Parathyroid adenoma (tissue), 2 donors: ENCODE measurements at regions not wholly inside any gene's neighbourhood (a gene's known extent, or its start where the extent isn't known, plus 50 kb on each side); places are given as distances from the start of the nearest gene placed in this dataset.

Experiments used
- H2AFZ ChIP-seq: fragments of 300-600 bp; sonication (generic); one replicate; pipeline ENCODE4 v1.7.0; 2017; ENCODE audit warnings: antibody characterized with exemption, mild to moderate bottlenecking
- H3K27ac ChIP-seq: fragments of 300-600 bp; sonication (generic); one replicate; pipeline ENCODE4 v1.7.0; 2017
- H3K27me3 ChIP-seq: fragments of 300-600 bp; sonication (generic); one replicate; pipeline ENCODE4 v1.7.0; 2017; ENCODE audit warnings: low read length; ENCODE audit not compliant: control insufficient read depth, insufficient read depth
- H3K36me3 ChIP-seq: fragments of 300-600 bp; sonication (generic); one replicate; pipeline ENCODE4 v1.7.0; 2017; ENCODE audit warnings: low read length; ENCODE audit not compliant: control insufficient read depth, insufficient read depth
- H3K4me1 ChIP-seq: fragments of 300-600 bp; sonication (generic); one replicate; pipeline ENCODE4 v1.7.0; 2017; ENCODE audit warnings: control low read depth
- H3K4me2 ChIP-seq: fragments of 300-600 bp; sonication (generic); one replicate; pipeline ENCODE4 v1.7.0; 2017; ENCODE audit warnings: low read length
- H3K4me3 ChIP-seq: fragments of 300-600 bp; sonication (generic); one replicate; pipeline ENCODE4 v1.7.0; 2017; ENCODE audit warnings: low read depth, low read length
- H3K79me2 ChIP-seq: fragments of 300-600 bp; sonication (generic); one replicate; pipeline ENCODE4 v1.7.0; 2017; ENCODE audit warnings: control low read depth
- H3K9ac ChIP-seq: fragments of 300-600 bp; sonication (generic); one replicate; pipeline ENCODE4 v1.7.0; 2017; ENCODE audit warnings: mild to moderate bottlenecking
- H3K9me3 ChIP-seq: fragments of 300-600 bp; sonication (generic); one replicate; pipeline ENCODE4 v1.7.0; 2017; ENCODE audit warnings: low read length; ENCODE audit not compliant: control insufficient read depth
- TF ChIP-seq, protein P1 (sequence below): fragments of 300-600 bp; sonication (generic); IDR thresholded peaks from one replicate; pipeline ENCODE4 v1.7.0; 2017; ENCODE audit warnings: antibody characterized with exemption, mild to moderate bottlenecking
- donor health status: primary hyperparathyroidism.

DNA sequence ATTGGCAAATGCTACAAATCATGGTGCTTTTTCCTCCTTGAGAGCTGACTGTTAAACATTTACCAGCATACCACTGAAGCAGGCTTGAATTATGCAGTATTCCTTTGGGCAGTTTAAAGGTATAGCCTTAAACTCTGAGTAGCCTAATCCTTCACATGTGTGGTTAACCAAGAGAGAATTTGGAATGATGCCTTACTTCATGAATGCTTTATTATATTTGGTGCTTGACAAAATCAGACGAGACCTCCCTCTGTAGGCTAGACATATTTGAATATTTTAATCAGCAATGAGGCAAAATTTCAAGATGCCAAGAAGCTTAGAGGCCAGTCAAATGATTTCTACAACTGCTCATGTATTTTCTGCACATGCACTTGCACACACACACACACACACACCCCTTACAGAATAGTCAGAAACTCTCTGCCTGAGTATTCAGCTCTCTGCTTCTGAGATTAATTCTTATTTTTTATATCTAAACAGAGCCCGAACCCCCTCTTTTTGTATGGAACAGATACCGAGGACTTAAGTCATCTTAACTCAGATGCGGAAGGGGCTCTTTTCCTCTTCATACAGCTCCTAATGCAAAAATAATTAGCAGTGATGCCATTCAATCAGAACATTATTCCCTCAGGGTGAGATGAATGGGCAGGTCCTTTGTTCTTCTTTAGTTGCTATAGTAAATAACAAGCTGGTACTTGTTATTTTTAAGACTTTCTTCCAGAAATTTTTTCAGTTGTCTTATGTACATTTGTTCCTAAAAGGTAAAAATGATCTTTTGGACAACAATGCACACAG, 195.5 kb upstream of the TMC3 start:
- Histone ChIP-seq H3K27ac (no peak overlapping the region), H3K4me2 (no peak overlapping the region), H3K36me3 (no peaks in the 10 kb centered on the region), H3K4me3 (no peak overlapping the region), H3K9ac (no peak overlapping the region), H3K27me3 (no peaks in the 10 kb centered on the region), H2AFZ (no peak overlapping the region), H3K9me3 (no peaks in the 10 kb centered on the region), H3K4me1 (no peaks in the 10 kb centered on the region), H3K79me2 (no peaks in the 10 kb centered on the region)
- TF ChIP-seq, protein P1, sequence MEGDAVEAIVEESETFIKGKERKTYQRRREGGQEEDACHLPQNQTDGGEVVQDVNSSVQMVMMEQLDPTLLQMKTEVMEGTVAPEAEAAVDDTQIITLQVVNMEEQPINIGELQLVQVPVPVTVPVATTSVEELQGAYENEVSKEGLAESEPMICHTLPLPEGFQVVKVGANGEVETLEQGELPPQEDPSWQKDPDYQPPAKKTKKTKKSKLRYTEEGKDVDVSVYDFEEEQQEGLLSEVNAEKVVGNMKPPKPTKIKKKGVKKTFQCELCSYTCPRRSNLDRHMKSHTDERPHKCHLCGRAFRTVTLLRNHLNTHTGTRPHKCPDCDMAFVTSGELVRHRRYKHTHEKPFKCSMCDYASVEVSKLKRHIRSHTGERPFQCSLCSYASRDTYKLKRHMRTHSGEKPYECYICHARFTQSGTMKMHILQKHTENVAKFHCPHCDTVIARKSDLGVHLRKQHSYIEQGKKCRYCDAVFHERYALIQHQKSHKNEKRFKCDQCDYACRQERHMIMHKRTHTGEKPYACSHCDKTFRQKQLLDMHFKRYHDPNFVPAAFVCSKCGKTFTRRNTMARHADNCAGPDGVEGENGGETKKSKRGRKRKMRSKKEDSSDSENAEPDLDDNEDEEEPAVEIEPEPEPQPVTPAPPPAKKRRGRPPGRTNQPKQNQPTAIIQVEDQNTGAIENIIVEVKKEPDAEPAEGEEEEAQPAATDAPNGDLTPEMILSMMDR, result no peak

DNA sequence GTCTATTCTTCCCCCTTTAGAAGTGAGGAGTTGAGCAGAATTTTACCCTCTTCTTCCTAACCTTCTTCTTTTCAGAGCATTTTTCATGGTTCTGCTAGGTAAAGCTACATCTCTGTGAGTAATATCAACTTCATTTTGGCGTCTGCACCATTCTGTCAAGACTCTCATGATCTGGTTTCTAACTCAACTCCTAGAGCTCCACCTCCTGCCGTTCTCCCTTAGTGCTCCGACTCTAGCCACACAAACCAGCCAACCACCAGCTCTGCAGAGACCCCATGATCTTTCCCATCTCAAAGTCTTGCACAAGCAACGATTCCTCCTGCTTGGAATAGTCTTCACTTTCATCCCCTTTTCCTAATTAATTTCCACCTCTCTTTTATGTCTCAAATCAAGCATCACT, 193.9 kb upstream of the TMC3 start:
- H3K9ac ChIP-seq, result no peak overlapping the region
- H3K4me2 ChIP-seq, result no peak overlapping the region
- H3K27me3 ChIP-seq, result no peaks in the 10 kb centered on the region
- no peaks in the 10 kb centered on the region for H3K4me1 ChIP-seq
- H3K9me3 ChIP-seq, result no peaks in the 10 kb centered on the region
- H3K79me2 ChIP-seq, result no peaks in the 10 kb centered on the region
- no peak overlapping the region for H2AFZ ChIP-seq
- no peak overlapping the region for H3K27ac ChIP-seq
- no peaks in the 10 kb centered on the region for H3K36me3 ChIP-seq
- no peak overlapping the region for H3K4me3 ChIP-seq
- TF ChIP-seq, protein P1, result no peak

DNA sequence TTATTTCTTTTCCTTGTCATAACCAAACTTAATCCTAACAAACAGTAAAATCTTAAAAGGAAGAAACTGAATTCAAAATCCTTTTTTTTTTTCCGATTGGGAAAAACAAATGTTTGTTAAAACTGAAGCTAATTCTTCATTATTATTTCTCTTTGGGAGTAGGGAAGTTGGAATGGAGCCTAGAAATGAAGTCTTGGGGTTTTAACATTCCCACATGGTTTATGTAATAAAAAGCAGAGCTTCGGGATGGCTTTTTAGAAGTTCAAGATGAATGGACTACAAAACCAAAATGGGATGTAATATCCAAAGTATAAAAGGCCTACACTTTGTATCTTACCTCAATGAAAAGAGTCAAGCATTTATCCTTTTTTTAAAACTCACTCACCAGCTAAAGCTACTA, 189.0 kb upstream of the TMC3 start:
- no peaks in the 10 kb centered on the region for H3K27me3 ChIP-seq
- H3K9ac ChIP-seq, result no peak overlapping the region
- no peak overlapping the region for H2AFZ ChIP-seq
- no peak overlapping the region for H3K4me3 ChIP-seq
- no peak overlapping the region for H3K4me2 ChIP-seq
- no peak overlapping the region for H3K27ac ChIP-seq
- TF ChIP-seq, protein P1, result no peak
- H3K4me1 ChIP-seq, result no peaks in the 10 kb centered on the region
- no peaks in the 10 kb centered on the region for H3K9me3 ChIP-seq
- no peaks in the 10 kb centered on the region for H3K79me2 ChIP-seq
- no peaks in the 10 kb centered on the region for H3K36me3 ChIP-seq

DNA sequence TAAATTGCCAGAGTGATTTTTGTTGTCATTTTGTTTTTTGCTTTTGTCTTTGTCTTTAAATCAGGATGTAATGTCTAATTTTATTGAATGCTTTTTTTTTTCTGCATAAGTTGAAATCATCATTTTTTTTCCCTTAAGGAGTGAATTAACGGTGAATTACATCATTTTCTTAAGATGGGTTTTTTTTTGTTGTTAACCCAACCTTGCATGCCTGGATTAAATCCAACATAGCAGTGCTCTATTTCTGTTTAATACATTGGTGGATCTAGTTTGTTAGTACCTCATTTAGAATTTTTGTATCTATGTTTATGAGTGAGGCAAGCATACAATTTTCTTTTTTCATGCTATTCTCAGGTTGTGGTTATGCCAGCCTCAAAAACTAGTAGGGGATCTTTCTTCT, 186.4 kb upstream of the TMC3 start:
- Histone ChIP-seq H3K4me2 (no peak overlapping the region), H2AFZ (no peak overlapping the region), H3K27me3 (no peaks in the 10 kb centered on the region), H3K4me1 (no peaks in the 10 kb centered on the region), H3K79me2 (no peaks in the 10 kb centered on the region), H3K4me3 (no peak overlapping the region), H3K36me3 (no peaks in the 10 kb centered on the region), H3K27ac (no peak overlapping the region), H3K9me3 (no peaks in the 10 kb centered on the region), H3K9ac (no peak overlapping the region)
- TF ChIP-seq, protein P1, result no peak

DNA sequence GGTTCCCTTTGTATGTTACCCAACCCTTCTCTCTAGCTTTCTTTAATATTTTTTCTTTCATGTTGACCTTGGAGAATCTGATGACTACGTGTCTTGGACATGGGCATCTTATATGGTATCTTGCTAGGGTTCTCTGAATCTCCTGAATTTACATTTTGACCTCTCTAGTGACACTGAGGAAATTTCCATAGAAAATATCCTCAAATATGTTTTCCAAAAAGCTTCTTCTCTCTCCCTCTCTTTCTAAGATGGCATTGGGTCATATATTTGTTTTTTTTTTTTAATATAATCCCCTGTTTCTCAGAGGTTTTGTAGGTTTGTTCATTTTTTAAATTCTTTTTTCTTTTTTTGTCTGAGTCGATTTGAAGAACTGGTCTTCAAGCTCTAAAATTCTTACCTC, 184.0 kb upstream of the TMC3 start:
- Histone ChIP-seq H3K27ac (no peak overlapping the region), H3K4me2 (no peak overlapping the region), H3K79me2 (no peaks in the 10 kb centered on the region), H3K4me1 (no peaks in the 10 kb centered on the region), H2AFZ (no peak overlapping the region), H3K9me3 (no peaks in the 10 kb centered on the region), H3K36me3 (no peaks in the 10 kb centered on the region), H3K4me3 (no peak overlapping the region), H3K9ac (no peak overlapping the region), H3K27me3 (no peaks in the 10 kb centered on the region)
- TF ChIP-seq, protein P1, result no peak
